GM19395 (cell line): ENCODE measurements at regions not wholly inside any gene's neighbourhood (a gene's known extent, or its start where the extent isn't known, plus 50 kb on each side); places are given as distances from the start of the nearest gene placed in this dataset.
"Not testable (repeated sequence)": the region's sequence is repeated elsewhere in the genome, so short reads cannot be mapped to it uniquely, and the experiment has no call there.

ENCODE experiments used
- ATAC-seq: cut with Tn5 transposase; IDR thresholded peaks from one replicate; pipeline ENCODE4 v1.9.1; 2021; ENCODE audit warnings: mild to moderate bottlenecking, moderate library complexity; ENCODE audit not compliant: unreplicated experiment

DNA sequence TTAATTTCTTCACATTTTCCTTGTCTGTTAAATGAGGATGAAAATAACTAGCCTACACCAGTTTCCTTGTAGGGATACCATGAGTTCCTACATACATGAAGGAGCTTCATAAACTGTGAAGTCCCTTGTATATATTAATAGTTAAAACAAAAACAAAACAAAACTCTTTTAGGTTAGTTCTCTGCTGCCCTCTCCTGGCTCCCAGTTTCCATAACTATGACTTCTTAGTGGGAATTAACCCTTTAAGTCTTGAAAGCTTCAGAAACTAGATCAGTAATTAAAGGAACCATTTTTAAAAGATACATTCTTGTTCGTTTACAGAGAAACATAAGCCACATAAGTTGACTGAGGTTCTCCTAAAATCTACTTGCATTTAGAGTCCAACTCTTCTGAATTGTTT lies 500.0 kb upstream of the C9orf72 start:
- ATAC-seq: no peak

DNA sequence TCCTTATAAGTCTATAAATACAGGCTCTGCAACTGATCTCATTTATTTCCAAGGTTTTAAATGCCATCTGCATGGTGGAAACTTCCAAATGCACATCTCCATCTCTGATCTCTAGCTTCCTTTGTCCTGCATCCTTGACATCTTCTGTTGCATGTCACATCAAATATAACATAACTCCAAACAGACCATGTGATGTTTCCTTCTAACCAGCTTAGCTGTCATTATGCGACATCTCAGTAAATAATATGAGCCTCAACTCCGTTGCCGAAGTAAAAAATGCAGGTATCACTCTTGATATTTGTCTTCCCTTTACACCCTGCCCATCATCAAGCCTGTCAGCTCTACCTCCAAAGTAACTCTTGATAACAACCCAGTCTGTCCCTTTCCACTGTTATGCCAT lies 506.4 kb upstream of the C9orf72 start:
- no peak for ATAC-seq

- no peak for ATAC-seq
These were observed 509.4 kb upstream of the C9orf72 start for GRCh38 chr9:28082671-28083070.

GRCh38 chr9:28086881-28087280 lies 513.6 kb upstream of the C9orf72 start:
- no peak for ATAC-seq

GRCh38 chr9:28092981-28093936 lies 520.0 kb upstream of the C9orf72 start:
- no peak for ATAC-seq

DNA sequence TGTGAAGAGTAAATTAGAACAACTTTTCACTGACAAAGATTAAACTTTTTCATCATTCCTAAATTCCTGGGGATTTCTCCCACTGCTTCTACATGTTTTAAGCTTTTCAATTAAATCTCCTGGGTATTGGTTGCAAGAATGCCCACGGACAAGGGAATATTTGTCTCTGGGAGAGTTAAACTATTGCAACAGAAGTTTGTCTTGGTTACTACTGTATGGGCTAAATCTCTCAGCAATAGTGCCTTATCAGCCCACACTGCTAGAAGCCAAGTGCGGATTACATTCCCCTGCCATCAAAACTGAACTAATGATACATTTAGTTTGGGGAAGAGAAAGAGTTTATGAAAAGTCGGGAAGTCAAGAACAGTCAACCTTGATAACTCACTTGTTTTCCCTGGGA lies 528.2 kb upstream of the C9orf72 start:
- no peak for ATAC-seq

DNA sequence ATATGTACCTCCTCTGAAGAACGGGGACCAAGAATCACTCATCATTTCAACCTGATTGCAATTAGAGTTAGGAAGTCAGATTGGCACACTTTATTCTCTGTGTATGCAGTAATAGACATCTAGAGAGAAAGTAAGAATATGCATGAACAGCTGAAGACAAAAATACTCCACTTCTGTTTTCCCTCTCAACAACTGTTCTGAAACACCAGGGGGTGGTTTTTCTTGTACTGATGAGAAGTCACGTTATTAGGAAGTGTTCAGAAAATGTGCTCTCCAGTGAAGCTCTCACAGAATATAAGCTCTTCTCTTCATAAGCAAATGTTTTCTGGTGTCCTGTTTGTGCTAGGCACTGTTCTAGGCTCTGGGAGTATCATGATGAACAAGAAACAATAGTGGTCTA lies 531.7 kb upstream of the C9orf72 start:
- ATAC-seq: no peak

DNA sequence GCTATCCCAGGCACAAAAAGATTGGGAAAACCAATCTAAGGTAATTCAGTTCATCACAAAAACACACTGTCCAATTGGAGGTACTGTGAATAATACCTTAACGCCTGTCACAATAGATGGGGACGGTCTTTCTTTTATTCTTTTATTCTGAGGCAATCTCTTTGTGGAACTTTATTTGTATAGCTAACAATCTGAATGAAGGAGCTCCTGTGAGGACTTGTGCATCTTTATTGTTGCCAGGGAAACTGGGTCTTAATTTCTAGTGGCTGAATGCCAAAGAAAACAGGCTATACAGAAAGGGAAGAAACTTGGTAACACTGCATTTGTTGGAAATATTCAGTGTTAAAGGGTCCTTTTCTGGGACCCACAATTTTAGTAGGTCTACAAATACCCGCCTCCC lies 546.9 kb upstream of the C9orf72 start:
- no peak for ATAC-seq

GRCh38 chr9:28120626-28121025 lies 547.3 kb upstream of the C9orf72 start:
- ATAC-seq: no peak

DNA sequence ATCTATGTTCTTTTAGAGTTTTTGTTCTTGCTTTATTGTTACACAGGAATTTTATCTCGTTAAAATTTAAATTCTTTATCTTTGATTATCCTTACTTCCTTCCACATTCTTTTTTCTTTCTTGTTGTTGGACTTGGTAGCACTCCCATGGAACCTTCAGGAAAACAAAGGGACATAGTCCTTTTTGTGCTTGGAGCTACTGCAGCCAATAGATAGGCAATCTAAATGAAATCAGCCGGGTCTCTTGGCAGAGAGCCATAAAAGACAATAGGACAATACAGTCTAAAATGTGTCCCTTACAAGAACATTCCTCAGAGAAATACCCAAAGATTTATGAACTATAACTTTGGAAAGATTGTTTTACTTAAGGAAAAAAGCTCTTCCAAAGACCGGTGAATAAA lies 548.1 kb upstream of the C9orf72 start:
- ATAC-seq: no peak

DNA sequence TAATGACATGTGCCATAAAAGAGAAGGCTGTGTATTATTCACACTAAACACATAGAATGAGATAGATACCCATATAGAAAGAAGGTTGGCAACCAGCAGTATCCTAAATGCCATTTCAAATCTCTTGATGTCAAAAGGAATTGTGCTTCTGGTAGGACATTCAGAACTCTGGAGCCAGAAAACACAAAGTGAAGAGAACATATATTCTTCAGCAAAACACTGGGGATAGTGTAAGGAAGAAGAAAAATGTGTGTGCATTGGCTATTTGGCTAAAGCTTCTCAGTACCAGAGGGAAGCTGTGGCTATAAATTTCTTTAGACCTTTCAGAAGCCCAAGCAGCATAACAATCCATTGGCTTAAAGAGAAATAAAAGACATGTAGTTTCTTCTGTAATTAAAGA lies 551.6 kb upstream of the C9orf72 start:
- ATAC-seq: no peak

GRCh38 chr9:28127101-28127500 lies 553.8 kb upstream of the C9orf72 start:
- no peak for ATAC-seq

DNA sequence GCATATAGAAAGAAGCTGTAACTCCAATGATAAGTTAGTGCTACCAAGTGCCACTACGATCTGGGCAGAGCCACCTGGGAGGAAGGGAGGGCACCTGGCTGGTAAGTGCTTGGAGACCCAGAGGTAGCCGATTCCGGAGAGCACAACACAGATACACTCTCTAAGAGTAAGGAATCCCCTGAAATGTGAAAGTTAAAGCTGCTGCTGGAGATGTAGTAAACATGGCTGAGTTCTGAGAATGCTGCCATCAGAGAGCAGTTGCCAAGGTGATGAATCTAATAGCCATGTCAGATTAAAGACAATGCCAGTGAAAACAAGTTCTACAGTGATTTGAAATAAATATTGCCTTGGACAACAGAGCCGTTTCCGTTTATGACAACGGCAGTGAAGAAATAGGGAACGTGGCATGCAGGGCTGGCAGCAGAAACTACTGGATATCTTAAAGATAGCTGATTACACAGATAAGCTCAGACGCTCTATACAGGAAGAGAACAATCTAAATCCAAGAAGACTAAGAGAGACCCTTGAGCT lies 561.2 kb upstream of the C9orf72 start:
- ATAC-seq: no peak

- no peak for ATAC-seq
These were observed 562.3 kb upstream of the C9orf72 start for GRCh38 chr9:28135549-28135948.

GRCh38 chr9:28136113-28136512 lies 562.8 kb upstream of the C9orf72 start:
- no peak for ATAC-seq

- ATAC-seq: not testable (repeated sequence)
These were observed 574.1 kb upstream of the C9orf72 start for GRCh38 chr9:28147430-28147829.

DNA sequence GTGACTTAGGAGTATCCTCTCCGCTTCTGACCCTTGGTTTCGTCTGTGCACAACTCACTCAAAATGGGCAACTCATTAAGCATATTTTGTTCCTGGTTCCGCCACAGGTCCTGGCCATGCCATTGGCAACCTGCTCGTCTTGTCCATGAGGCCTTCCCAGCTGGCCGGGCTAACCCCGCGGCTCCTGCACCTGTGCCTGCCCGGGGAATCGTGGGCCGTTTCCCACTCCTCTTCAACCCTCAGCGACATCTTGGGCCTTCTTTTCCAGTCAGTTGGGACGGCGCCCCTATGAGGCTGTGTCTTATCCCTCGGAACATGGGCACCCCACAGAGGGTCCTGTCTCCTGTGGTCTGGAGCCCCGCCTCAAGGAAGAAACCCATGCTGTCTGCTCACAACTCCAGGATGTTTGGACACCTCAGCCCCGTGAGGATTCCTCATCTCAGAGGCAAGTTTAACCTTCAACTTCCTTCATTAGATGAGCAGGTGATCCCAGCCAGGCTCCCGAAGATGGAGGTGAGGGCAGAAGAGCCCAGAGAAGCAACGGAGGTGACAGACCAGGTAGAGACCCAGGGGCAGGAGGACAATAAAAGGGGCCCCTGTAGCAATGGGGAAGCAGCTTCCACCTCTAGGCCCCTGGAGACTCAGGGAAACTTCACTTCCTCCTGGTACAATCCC lies 574.8 kb upstream of the C9orf72 start:
- not testable (repeated sequence) for ATAC-seq

DNA sequence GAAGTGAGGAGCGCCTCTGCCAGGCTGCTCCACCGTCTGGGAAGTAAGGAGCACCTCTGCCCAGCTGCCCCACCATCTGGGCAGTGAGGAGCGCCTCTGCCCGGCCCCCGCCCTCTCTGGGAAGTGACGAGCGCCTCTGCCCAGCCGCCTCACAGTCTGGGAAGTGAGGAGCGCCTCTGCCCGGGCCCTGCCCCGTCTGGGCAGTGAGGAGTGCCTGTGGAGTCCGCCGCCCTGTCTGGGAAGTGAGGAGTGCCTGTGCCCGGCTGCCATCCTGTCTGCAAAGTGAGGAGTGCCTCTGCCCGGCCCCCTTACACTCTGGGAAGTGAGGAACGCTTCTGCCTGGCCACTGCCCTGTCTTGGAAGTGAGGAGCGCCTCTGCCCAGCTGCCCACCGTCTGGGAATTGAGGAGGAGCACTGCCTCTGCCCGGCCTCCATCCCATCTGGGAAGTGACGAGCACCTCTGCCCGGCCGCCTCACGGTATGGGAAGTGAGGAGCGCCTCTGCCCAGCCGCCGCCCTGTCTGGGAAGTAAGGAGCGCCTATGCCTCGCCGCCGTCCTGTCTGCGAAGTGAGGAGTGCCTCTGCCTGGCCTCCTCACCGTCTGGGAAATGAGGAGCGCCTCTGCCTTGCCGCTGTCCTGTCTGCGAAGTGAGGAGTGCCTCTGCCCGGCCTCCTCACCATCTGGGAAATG lies 576.2 kb upstream of the C9orf72 start:
- not testable (repeated sequence) for ATAC-seq

DNA sequence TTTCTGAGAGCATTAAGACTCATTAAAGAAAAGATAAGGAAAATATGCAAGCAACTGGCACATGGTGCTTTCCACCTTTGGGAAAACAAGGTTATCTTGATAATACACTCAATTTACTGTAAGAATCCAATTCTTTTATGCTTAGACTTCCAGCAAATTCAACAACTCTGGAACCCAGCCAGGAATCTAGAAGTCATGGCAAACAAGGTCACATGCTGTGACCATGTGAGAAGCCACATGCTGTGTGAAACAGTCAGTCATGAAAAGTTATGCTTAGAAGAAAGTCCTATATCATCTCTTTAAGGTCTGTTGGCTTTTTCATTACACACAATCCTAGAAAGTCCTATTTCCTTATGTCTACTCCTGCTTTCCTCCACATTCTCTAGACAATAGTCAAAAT lies 581.8 kb upstream of the C9orf72 start:
- no peak for ATAC-seq

GRCh38 chr9:28155671-28156070 lies 582.4 kb upstream of the C9orf72 start:
- ATAC-seq: no peak

- no peak for ATAC-seq
These were observed 585.2 kb upstream of the C9orf72 start for GRCh38 chr9:28158451-28158850.
